ENCODE measurements at regions not wholly inside any gene's neighbourhood (a gene's known extent, or its start where the extent isn't known, plus 50 kb on each side); places are given as distances from the start of the nearest gene placed in this dataset.
A peak's percentile ranks its signal among the peaks of the same experiment; 100 is the strongest.

DNA sequence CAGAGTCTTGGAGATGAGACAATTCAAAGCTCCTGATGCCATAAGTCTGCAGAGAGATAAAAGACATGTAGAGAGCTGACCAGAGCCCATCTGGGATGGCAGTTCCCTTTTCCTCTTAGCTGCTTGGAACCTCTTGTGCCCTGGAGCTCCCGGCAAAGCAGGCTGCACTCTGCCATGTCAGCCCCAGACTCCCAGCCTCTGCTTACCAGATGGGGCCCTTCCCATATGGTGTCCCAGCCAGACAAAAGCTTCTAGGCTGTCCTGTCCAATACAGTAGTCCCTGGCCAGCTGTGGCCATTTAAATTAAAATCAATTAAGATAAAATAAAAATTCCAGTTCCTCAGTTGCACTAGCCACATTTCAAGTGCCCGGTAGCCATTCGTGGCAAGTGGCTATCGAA lies 303.9 kb downstream of the TTC6 start:
- Histone ChIP-seq H3K27me3 (no peaks in the 10 kb centered on the region), H3K9me3 (no peaks in the 10 kb centered on the region), H3K4me1 (no peaks in the 10 kb centered on the region), H3K36me3 (no peaks in the 10 kb centered on the region), H3K4me3 (no peak overlapping the region), H3K27ac (no peak overlapping the region)
- intact Hi-C loops (cut with DNase I), result no loop called here
- TF ChIP-seq, protein P1, sequence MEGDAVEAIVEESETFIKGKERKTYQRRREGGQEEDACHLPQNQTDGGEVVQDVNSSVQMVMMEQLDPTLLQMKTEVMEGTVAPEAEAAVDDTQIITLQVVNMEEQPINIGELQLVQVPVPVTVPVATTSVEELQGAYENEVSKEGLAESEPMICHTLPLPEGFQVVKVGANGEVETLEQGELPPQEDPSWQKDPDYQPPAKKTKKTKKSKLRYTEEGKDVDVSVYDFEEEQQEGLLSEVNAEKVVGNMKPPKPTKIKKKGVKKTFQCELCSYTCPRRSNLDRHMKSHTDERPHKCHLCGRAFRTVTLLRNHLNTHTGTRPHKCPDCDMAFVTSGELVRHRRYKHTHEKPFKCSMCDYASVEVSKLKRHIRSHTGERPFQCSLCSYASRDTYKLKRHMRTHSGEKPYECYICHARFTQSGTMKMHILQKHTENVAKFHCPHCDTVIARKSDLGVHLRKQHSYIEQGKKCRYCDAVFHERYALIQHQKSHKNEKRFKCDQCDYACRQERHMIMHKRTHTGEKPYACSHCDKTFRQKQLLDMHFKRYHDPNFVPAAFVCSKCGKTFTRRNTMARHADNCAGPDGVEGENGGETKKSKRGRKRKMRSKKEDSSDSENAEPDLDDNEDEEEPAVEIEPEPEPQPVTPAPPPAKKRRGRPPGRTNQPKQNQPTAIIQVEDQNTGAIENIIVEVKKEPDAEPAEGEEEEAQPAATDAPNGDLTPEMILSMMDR (IDR thresholded peaks at IDR 0.05), result no peak
- no peak for DNase-seq (ENCODE audit: low spot score in 2 of 2)

DNA sequence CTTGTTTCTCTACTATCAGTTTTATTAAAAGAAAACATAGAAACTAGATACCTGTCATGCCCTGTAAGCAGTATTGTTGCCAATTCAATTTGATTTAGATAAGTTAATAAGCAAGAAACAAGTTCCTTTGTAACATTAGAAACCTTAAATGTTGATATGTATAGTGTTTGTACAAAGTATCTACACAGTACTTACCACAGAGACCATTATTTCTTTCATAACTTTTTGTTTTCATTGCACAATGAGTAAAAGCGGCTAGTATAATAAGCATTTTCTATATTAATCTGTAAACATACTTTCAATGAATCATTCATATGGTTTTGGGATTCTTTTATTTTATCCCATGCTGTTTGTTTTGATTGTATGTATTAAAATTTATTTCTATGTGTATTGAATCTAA lies 305.1 kb downstream of the TTC6 start:
- Histone ChIP-seq H3K4me3 (no peak overlapping the region), H3K9me3 (no peaks in the 10 kb centered on the region), H3K4me1 (no peaks in the 10 kb centered on the region), H3K36me3 (no peaks in the 10 kb centered on the region), H3K27me3 (no peaks in the 10 kb centered on the region), H3K27ac (no peak overlapping the region)
- intact Hi-C loops (cut with DNase I), result loop anchor here (10.0 kb wide), 1 partner anchor 1114 kb away; no protein-coding TSS in a partner anchor
- no peak for DNase-seq (ENCODE audit: low spot score in 2 of 2)
- TF ChIP-seq, protein P1 (IDR thresholded peaks at IDR 0.05), result no peak

DNA sequence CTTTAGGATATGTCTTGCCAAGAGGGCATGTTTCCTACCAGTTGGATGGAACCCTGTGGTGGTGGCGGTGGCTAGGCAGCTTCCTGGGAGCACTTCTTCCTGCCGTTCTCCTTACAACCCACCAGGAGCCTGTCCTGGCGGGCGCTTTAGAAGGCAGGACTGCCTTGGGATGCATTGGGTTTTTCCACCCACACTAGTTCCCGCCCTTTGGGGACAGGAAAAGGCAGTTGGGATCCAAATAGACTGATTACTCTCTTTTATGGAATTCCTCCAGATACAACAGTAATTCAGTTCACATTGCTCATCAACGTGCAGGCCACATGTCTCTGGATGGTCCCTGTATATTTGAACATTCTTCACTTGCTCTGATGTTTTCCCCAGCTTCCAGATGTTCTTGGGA lies 305.7 kb upstream of the SSTR1 start:
- H3K9me3 ChIP-seq, result no peaks in the 10 kb centered on the region
- H3K27me3 ChIP-seq, result no peaks in the 10 kb centered on the region
- H3K36me3 ChIP-seq, result no peaks in the 10 kb centered on the region
- H3K27ac ChIP-seq, result no peak overlapping the region
- peak in 1 of 2 donors; percentile 64 for DNase-seq (ENCODE audit: low spot score in 2 of 2)
- intact Hi-C loops (cut with DNase I), result loop anchor here (2.0 to 10.0 kb wide), 2 partner anchors 965 to 1113 kb away; no protein-coding TSS in a partner anchor
- no peak overlapping the region for H3K4me3 ChIP-seq
- H3K4me1 ChIP-seq, result no peaks in the 10 kb centered on the region
- TF ChIP-seq, protein P1 (IDR thresholded peaks at IDR 0.05), result no peak

DNA sequence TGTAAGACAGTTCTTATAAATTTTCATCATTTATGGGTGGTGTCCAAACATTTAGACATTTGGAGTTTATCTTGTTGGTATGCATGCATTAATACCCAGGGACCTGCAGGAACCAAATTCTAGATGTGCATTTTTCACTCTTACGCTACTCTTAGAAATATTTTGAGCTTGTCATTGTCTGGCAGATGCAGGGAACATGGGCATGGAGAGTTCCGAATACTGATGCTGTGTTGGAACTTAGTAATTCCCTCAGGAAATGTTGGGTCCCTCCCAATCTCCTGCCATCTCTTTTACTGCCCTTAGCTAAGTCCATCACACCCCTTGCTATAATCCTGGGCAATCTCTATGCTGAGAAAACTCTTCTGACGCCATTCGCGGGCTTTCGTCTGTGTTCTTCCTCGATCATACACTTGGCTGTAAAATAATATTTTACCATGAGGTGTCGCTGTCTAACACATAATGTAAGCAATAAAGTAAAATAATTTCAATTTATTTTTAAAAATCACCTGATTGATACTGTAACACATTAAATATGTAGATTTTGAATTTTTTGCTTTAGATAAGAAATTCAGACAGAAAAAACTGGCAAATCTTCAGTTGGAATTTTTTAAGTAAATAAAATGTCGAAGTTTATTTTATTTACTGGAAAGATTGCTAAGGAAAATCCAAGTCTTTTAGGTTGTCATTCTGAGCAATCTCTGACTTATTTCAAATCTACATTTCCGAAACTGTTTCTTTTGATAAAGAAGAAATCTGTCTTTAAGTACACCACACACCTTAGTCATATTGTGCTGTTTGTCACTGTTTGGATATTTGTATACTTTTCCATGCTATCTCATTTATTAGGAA lies 304.1 kb upstream of the SSTR1 start:
- Histone ChIP-seq H3K4me3 (no peak overlapping the region), H3K27me3 (no peaks in the 10 kb centered on the region), H3K9me3 (no peaks in the 10 kb centered on the region), H3K27ac (no peak overlapping the region), H3K4me1 (no peaks in the 10 kb centered on the region), H3K36me3 (no peaks in the 10 kb centered on the region)
- intact Hi-C loops (cut with DNase I), result loop anchor here (2.0 to 10.0 kb wide), 2 partner anchors 963 to 1111 kb away; no protein-coding TSS in a partner anchor
- DNase-seq (ENCODE audit: low spot score in 2 of 2), result no peak
- TF ChIP-seq, protein P1 (IDR thresholded peaks at IDR 0.05), result peak; percentile 28 to 61 (median 36)

DNA sequence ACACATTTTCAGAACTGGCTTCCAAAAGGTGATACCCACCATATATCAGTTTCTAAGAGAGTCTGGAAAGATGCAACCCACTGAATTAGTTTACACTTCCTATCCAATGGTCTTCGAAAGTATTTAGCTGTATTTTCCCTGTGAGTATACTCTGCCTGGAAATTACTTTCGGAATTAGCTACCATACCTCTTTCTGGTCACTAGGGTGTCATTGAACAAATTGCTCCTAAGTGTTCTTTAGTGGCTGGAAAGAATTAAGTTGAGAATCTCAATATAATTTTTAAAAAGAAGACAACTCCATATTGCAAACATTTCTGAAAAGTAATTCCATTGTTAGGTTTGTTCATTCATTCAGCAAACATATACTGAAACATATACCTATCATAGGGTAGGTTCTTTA lies 283.1 kb upstream of the SSTR1 start:
- intact Hi-C loops (cut with DNase I), result no loop called here
- TF ChIP-seq, protein P1 (IDR thresholded peaks at IDR 0.05), result no peak

More for the DNA sequence above, 283.1 kb upstream of the SSTR1 start:
- Histone ChIP-seq H3K27me3 (no peaks in the 10 kb centered on the region), H3K27ac (no peak overlapping the region), H3K4me3 (no peak overlapping the region), H3K4me1 (no peaks in the 10 kb centered on the region), H3K9me3 (no peaks in the 10 kb centered on the region), H3K36me3 (no peaks in the 10 kb centered on the region)
- DNase-seq (ENCODE audit: low spot score in 2 of 2), result no peak
